ENCODE measurements at regions not wholly inside any gene's neighbourhood (a gene's known extent, or its start where the extent isn't known, plus 50 kb on each side); places are given as distances from the start of the nearest gene placed in this dataset.

DNA sequence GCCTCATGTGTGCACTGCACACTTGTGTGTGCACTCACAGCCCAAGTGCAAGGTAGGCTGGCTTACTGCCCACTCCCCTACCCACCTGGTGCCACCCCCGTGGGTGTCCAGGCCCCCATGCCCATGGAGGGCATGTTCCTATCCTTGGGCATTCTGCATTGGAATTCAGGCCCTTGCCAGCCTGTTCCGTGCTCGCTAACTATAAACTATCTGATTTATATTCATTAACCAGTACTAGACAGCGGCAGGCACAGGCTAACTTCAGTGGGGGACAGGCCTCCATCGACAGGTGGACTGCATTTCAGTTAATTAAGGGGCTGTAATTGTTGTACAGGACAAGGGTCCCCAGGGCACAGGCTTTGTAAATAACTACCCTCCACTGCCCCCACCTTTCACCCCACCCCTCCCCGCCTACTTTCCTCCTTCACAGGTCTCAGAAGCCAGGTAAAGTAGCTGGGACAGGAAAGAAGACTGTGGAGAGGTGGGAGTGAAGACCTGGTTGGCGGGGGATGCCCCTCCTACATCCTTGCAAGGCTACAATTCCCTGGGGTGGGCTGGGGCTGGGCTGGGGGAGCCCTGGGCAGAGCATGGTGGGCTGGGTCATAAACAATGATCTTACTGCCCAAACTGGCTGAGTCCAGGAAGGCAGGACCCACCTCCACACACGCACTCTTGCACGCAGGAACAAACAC is 119.0 kb upstream of the LHX1 start:
- DNase-seq: no peak

DNA sequence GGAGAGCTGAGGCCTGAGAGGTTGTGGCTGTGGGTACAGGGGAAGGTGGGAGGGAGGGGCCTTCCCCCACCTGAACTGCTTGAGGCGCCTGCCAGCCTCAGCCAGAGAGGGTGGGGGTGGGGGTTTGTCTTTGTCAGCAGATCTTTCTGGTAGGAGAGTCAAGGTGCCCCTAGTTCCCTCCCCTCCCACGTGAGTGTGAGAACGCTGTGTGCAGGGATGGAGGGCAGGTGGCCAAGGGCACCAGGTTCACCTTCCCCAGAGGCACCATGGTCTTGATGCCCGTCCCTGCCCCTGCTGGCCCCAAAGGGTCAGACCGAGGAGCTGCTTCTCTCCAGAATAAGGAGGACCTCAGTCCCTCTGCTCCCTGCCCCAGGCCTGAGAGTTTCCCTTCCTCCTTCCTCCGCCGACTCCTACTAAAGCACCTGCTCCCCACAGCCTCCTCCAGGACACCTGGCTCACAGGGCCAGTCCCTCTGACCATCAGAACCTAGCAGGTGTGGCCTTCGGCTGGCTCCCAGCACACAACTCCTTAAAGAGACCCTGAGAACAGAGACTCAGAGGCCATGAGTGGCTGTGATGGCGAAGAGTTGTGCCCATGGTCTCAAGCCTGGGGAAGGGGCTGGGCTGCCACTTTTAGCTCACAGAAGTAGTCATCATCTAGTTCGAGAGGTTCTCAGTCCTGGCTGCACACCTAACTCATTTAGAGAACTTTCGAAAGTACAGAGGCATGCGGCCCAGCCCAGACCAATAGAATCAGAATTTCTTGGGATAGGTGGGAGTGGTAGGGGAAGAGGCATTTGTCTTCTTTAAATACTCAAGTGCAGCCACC is 113.2 kb upstream of the LHX1 start:
- no peak for DNase-seq

DNA sequence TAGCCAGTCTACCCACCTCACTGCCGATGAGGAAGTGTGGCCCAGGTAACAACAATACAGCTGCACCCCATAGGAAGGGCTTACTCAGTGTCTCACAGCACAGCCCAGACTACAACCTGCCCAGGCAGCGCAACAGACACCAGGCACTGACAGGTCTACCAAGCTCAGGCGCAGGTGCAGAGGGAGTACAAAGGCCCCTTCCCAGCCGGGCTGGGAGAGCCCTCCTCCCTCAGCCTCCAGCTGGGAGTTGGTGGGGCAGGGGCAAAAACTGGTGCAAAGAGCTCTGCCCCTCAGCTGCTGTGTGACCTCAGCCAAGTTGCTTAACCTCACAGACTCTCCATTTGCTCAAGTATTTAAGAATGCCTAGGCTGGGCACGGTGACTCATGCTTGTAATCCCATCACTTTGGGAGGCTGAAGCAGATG is 112.6 kb upstream of the LHX1 start:
- no peak for DNase-seq

GRCh38 chr17:36825113-36825512 is 112.2 kb upstream of the LHX1 start:
- DNase-seq: no peak

GRCh38 chr17:36825521-36825920 is 111.8 kb upstream of the LHX1 start:
- no peak for DNase-seq

GRCh38 chr17:36825951-36826350 is 111.3 kb upstream of the LHX1 start:
- DNase-seq: no peak

GRCh38 chr17:36827081-36827480 is 110.2 kb upstream of the LHX1 start:
- DNase-seq: no peak

DNA sequence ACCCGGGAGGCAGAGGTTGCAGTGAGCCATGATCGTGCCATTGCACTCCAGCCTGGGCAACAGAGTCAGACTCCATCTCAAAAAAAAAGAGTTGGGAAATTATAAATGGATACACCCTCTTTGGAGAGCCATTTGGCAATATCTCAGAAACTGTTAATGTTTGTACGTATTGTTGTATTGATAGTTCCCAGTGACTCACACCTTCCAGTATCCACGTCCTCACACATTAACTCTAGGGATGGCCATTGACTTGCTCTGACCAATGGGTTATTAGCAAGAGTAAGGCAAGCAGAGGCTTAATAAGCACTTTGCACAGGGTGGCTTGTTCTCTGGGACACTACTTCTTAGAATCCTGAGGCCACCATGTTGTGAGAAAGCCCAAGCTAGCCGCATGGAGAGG is 107.6 kb upstream of the LHX1 start:
- no peak for DNase-seq

DNA sequence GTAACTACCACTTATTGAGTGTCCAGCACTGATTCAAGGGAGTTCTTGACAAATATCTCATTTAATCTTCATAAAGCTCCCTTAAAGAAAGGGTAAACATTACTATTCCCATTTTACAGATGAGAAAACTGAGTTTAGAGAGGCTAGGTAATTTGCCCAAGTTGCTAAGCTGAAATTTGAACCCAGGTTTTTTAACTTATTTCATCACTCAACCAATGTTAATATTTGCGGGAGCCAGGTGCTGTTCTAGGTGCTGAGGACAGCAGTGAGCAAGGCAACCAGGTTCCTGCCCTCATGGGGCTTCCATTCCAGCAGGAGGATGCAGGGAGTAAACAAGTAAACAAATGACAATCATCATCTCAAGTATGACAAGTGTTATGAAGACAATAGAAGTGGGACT is 104.0 kb upstream of the LHX1 start:
- no peak for DNase-seq

DNA sequence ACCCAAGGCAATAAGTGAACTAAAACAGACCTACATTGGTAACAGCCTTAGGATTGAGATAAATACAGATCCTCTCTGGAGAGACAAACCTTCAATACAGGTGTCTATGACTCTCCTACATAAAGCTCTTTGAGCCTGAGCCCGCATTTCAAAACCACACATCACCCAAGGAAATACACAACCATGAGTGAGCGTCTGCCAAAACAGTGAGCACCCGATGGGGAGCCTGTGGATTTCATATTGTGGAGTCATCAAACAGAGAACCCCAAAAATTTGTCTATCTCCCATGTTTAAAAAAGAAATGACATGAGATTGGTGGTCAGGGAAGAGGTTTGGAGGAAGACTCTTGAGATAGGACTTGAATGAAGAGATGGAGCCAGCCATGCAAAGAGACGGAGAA is 102.2 kb upstream of the LHX1 start:
- DNase-seq: no peak

GRCh38 chr17:36837195-36837938 is 99.9 kb upstream of the LHX1 start:
- DNase-seq: no peak

- no peak for DNase-seq
Observed at GRCh38 chr17:36837939-36838272, 99.4 kb upstream of the LHX1 start.

DNA sequence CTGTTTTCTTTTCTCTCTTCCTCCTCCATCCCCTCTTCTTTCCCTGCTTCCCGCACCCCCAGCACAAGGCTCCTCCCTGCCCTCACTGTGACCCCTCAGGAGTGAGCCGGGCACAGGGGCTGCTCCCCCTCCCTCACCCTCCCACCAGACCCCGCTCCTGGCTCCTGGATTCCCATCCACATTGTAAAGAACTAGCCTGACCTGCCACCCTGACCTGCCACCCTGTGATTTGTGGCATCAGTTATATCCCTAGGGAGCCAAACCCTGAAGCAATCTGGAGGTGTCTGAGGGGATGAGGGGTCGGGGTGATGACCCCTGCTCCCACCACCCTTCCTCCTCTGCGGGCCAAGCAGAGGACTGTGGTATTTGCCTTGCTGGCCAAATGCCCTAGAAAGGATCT is 98.0 kb upstream of the LHX1 start:
- no peak for DNase-seq

GRCh38 chr17:36840796-36841195 is 96.5 kb upstream of the LHX1 start:
- DNase-seq: no peak

DNA sequence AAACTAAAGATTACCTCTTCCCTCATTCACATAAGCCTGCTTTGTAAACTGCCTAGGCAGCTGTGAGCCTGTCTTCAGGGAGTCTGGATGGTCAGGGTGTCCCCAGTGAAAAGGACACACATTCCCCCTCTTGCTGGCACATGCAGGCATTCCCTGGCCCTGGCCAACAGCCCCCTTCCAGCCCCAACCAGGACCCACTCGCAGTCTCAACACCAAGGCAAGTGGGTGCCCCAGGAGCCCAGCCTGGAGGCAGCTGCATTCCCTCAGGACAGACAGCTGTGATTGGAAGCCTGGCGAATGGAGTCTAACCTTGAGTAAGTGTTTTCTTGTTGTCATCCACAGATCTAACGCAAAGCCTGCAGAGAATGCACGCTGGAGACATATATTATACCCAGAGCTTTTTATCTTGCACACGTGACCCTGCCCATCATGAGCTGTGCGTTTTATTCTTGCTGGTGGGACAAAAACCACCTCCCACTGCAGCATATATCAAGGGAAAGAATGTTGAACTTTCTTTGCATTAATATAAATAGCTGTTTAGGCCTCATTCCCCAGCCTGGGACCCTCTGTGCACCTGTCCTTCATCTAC is 95.0 kb upstream of the LHX1 start:
- no peak for DNase-seq

DNA sequence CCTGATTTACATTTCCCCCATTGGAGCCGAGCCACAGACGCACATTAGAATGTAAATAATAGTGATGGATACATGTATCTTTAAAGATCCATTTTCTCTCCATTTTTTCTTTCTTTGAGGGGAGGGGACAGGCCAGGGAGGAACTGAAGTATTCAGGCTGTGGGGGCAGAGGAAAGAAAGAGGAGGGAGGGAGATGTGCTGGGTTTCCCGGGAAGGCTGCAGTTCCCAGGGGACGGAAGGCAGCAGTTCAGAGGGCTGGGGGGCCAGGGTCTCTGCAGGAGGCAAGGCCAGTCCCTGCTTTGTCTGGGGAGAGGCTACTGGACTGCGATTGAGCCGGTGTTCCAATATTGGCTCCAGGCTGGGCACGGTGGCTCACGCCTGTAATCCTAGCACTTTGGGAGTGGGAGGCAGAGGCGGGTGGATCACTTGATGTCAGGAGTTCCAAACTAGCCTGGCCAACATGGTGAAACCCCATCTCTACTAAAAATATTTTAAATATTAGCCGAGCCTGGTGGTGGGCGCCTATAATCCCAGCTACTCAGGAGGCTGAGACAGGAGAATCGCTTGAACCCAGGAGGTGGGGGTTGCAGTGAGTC is 94.2 kb upstream of the LHX1 start:
- DNase-seq: no peak

DNA sequence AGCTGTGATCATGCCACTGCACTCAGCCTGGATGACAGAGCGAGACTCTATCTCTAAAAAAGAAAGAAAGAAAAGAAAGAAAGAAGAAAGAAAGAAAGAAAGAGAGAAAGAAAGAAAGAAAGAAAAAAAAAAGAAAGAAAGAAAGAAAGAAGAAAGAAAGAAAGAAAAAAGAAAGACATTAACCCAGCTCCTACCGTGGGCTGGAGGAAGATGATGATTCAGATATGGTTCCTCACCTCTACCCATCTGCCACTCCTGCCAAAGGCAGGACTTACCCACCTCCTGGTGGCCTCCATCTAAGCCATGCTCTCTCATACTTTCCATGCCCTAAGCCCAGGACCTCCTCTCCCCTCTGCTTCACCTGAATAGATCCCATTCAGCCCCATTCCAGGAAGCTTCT is 93.3 kb upstream of the LHX1 start:
- DNase-seq: no peak

- DNase-seq: no peak
Observed at GRCh38 chr17:36844601-36845000, 92.7 kb upstream of the LHX1 start.

DNA sequence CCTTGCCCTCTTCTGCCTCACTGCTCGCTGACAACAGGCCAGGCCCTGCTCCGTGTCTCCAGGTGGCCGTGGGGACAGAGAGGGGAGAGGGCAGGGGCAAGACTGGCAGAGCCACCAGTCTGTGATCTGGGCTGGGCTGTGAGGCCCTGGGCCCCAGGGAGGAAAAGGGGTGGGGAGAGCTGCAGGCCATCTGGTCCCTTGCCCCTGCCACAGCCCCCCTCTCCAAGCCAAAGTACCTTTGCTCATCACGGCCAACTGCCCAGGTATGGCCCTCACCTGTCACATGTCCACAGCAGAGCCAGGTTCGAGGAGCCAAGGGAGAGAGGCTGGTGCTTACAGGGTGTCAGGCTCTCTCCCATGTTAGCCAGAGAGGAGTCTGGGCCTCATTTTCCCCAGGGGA is 91.4 kb upstream of the LHX1 start:
- no peak for DNase-seq

- no peak for DNase-seq
Observed at GRCh38 chr17:36846410-36847292, 90.6 kb upstream of the LHX1 start.

- DNase-seq: no peak
Observed at GRCh38 chr17:36848008-36848902, 89.0 kb upstream of the LHX1 start.

Measured in activated CD4-positive, alpha-beta T cell treated with anti-CD3 and anti-CD28 coated beads, Interleukin-2, Interleukin-6, amounts not matched to agents 100 ng/mL and 50 ng/mL, durations not matched to agents 16 hours and 8 hours (primary cell).